GM12878 (cell line): ENCODE measurements at regions not wholly inside any gene's neighbourhood (a gene's known extent, or its start where the extent isn't known, plus 50 kb on each side); places are given as distances from the start of the nearest gene placed in this dataset.

Experiments used
- CTCF ChIP-seq, 3 experiments: IDR thresholded peaks in 2 of 3; conservative IDR thresholded peaks in 1 of 3; 2 replicates each; pipeline ENCODE4 v1.5.1; 2011; ENCODE audit warnings: low read depth in 3 of 3, low read length in 3 of 3, mild to moderate bottlenecking in 3 of 3, control low read depth in 2 of 3, moderate library complexity in 2 of 3, inconsistent platforms in 1 of 3, mixed read lengths in 1 of 3; ENCODE audit not compliant: control insufficient read depth in 2 of 3, insufficient read depth in 1 of 3; ENCODE audit errors: extremely low read depth in 1 of 3
- POLR2AphosphoS5 ChIP-seq: IDR thresholded peaks from 2 replicates; pipeline ENCODE4 v1.6.1; 2011; ENCODE audit warnings: mild to moderate bottlenecking, low read length, inconsistent platforms

- TF ChIP-seq POLR2AphosphoS5 (no peak), CTCF (IDR thresholded peaks at IDR 0.05 in 2 of 3, conservative IDR thresholded peaks at IDR 0.05 in 1 of 3; ENCODE audit: control insufficient read depth in 2 of 3, extremely low read depth in 1 of 3, insufficient read depth in 1 of 3, low read depth in 3 of 3, low read length in 3 of 3) (no peak)
Measured at GRCh38 chr3:159835126-159835525, 153.5 kb upstream of the IL12A start.
